ENCODE measurements at regions not wholly inside any gene's neighbourhood (a gene's known extent, or its start where the extent isn't known, plus 50 kb on each side); places are given as distances from the start of the nearest gene placed in this dataset.

GRCh38 chr7:68984306-68984705 is 614.0 kb upstream of the AUTS2 start:
- H3K36me3 ChIP-seq, result no peaks in the 10 kb centered on the region
- DNase-seq, result peak; percentile 12
- no peaks in the 10 kb centered on the region for H3K9me3 ChIP-seq
- H3K27me3 ChIP-seq, result no peaks in the 10 kb centered on the region
- H3K4me3 ChIP-seq, result no peak overlapping the region

- Histone ChIP-seq H3K36me3 (no peaks in the 10 kb centered on the region), H3K4me3 (no peak overlapping the region), H3K9me3 (no peaks in the 10 kb centered on the region), H3K27me3 (no peaks in the 10 kb centered on the region)
- no peak for DNase-seq
Measured at GRCh38 chr7:68994841-68995240, 603.4 kb upstream of the AUTS2 start.

DNA sequence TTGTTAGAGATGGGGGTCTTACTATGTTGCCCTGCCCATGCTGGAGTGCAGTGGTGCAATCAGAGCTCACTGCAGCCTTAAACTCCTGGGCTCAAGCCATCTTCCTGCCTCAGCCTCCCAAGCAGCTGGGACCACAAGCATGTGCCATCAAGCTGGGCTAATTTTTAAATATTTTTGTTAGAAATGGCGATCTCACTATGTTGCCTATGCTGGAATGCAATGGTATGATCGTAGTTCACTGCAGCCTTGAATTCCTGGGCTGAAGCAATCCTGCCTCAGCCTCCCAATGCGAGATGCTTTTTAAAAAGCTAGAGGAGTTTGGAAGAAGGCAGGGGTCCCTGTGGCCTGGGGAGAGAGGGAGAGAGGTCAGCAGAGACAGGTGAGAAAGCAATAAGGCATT is 600.1 kb upstream of the AUTS2 start:
- no peak overlapping the region for H3K4me3 ChIP-seq
- no peaks in the 10 kb centered on the region; the same call in 1 of the 2 replicates for H3K9me3 ChIP-seq
- H3K27me3 ChIP-seq, result no peaks in the 10 kb centered on the region
- DNase-seq, result no peak
- H3K36me3 ChIP-seq, result no peaks in the 10 kb centered on the region

- Histone ChIP-seq H3K27me3 (no peaks in the 10 kb centered on the region), H3K36me3 (no peaks in the 10 kb centered on the region), H3K4me3 (no peak overlapping the region), H3K9me3 (no peaks in the 10 kb centered on the region; the same call in 1 of the 2 replicates)
- DNase-seq, result no peak
Measured at GRCh38 chr7:69002416-69002815, 595.9 kb upstream of the AUTS2 start.

GRCh38 chr7:69012149-69012548 is 586.1 kb upstream of the AUTS2 start:
- no peaks in the 10 kb centered on the region for H3K9me3 ChIP-seq
- no peaks in the 10 kb centered on the region for H3K36me3 ChIP-seq
- DNase-seq, result no peak
- no peak overlapping the region for H3K4me3 ChIP-seq
- no peaks in the 10 kb centered on the region for H3K27me3 ChIP-seq

- Histone ChIP-seq H3K27me3 (no peaks in the 10 kb centered on the region), H3K9me3 (no peaks in the 10 kb centered on the region), H3K4me3 (no peak overlapping the region), H3K36me3 (no peaks in the 10 kb centered on the region)
- DNase-seq, result no peak
Measured at GRCh38 chr7:69017208-69017607, 581.1 kb upstream of the AUTS2 start.

DNA sequence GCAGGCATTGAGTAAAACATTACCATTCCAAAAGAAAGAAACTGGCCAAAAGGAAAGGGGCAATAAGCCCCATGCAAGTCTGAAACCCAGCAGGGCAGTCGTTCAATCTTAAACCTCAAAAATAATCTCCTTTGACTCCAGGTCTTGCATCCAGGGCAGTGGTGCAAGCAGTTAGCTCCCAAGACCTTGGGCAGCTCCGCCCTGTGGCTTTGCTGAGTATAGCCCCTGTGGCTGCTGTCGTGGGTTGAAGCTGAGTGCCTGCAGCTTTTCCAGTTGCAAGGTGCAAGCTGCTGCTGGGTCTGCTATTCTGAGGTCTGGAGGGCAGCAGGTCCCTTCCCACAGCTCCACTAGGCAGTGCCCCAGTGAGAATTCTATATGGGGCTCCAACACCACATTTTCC is 580.1 kb upstream of the AUTS2 start:
- no peak overlapping the region for H3K4me3 ChIP-seq
- no peak for DNase-seq

DNA sequence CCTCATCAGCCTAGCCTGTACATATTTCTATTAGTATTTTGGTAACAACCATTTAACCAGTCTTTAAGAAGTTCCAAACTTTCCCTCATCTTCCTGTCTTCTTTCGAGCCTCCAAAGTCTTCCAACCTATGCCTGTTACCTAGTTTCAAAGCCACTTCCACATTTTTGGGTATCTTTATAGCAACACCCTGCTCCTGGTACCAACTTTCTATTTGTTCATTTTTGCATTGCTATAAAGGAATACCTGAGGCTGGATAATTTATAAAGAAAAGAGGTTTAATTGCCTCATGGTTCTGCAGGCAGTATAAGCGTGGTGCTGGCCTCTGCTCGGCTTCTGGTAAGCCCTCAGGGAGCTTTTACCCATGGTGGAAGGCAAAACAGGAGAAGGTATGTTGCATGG is 578.8 kb upstream of the AUTS2 start:
- Histone ChIP-seq H3K27me3 (no peaks in the 10 kb centered on the region), H3K9me3 (no peaks in the 10 kb centered on the region), H3K4me3 (no peak overlapping the region), H3K36me3 (no peaks in the 10 kb centered on the region)
- no peak for DNase-seq

More for the DNA sequence above, 580.1 kb upstream of the AUTS2 start:
- Histone ChIP-seq H3K36me3 (no peaks in the 10 kb centered on the region), H3K27me3 (no peaks in the 10 kb centered on the region), H3K9me3 (no peaks in the 10 kb centered on the region)

DNA sequence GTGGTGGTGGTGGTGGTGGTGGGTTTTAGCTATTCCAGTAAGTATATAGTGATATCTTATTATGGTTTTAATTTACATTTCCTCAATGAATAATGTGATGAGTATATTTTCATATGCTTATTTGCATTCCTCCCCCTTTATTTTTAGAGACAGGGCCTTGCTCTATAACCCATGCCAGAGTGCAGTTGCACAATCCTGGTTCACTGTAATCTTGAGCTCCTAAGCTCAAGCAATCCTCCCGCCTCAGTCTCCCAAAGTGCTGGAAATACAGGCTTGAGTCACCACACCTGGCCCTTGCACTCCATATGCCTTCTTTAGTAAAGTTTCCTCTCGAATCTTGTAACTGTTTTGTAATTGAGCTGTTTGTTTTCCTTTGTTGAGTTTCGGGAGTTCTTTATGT is 577.7 kb upstream of the AUTS2 start:
- H3K9me3 ChIP-seq, result no peaks in the 10 kb centered on the region
- H3K27me3 ChIP-seq, result no peaks in the 10 kb centered on the region
- no peak overlapping the region for H3K4me3 ChIP-seq
- no peak for DNase-seq
- H3K36me3 ChIP-seq, result no peaks in the 10 kb centered on the region

DNA sequence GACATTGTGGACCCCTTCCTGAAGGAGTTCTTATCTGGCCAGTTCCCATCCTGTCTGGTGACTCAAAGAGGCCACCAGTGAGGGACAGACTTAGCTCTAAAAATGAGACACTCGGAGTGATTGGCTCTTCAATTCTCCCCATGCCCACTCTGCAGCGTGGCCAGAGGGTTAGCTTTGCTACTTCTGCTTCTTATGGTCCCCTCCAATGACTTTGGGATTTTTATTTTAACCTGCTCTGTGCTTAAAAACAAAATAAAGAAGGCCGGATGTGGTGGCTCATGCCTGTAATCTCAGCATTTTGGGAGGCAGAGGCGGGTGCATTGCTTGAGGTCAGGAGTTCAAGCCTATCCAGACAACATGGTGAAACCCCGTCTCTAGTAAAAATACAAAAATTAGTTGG is 573.0 kb upstream of the AUTS2 start:
- no peaks in the 10 kb centered on the region for H3K36me3 ChIP-seq
- H3K9me3 ChIP-seq, result no peaks in the 10 kb centered on the region
- H3K27me3 ChIP-seq, result no peaks in the 10 kb centered on the region
- no peak for DNase-seq
- H3K4me3 ChIP-seq, result no peak overlapping the region

GRCh38 chr7:69032848-69033247 is 565.4 kb upstream of the AUTS2 start:
- no peaks in the 10 kb centered on the region for H3K27me3 ChIP-seq

GRCh38 chr7:69035826-69036225 is 562.4 kb upstream of the AUTS2 start:
- no peaks in the 10 kb centered on the region for H3K36me3 ChIP-seq
- no peak for DNase-seq
- no peaks in the 10 kb centered on the region for H3K27me3 ChIP-seq
- no peak overlapping the region for H3K4me3 ChIP-seq
- H3K9me3 ChIP-seq, result no peaks in the 10 kb centered on the region

More at GRCh38 chr7:69032848-69033247, 565.4 kb upstream of the AUTS2 start:
- DNase-seq, result no peak
- H3K36me3 ChIP-seq, result no peaks in the 10 kb centered on the region
- H3K9me3 ChIP-seq, result no peaks in the 10 kb centered on the region
- H3K4me3 ChIP-seq, result no peak overlapping the region

GRCh38 chr7:69036301-69036700 is 562.0 kb upstream of the AUTS2 start:
- Histone ChIP-seq H3K4me3 (no peak overlapping the region), H3K36me3 (no peaks in the 10 kb centered on the region), H3K9me3 (no peaks in the 10 kb centered on the region), H3K27me3 (no peaks in the 10 kb centered on the region)
- DNase-seq, result no peak

DNA sequence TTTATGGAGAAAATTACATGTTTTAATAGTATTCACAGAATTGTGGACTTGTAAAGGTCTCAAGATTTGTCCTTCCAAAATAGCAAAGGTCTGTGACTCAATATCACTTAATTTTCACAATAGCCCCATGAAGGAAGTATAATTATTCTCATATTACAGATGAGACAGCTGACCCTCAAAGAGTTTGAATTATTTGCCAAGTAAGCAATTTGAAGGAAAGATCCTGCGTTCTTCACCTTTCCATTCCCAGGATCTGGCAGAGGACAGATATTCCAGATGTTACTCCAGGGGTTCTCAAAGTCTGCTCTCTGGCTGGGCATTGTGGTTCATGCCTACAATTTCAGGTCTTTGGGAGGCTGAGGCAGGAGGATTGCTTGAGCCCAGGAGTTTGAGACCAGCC is 559.4 kb upstream of the AUTS2 start:
- Histone ChIP-seq H3K9me3 (no peaks in the 10 kb centered on the region), H3K27me3 (no peaks in the 10 kb centered on the region), H3K4me3 (no peak overlapping the region), H3K36me3 (no peaks in the 10 kb centered on the region)
- no peak for DNase-seq

GRCh38 chr7:69042138-69042537 is 556.1 kb upstream of the AUTS2 start:
- Histone ChIP-seq H3K27me3 (no peaks in the 10 kb centered on the region), H3K4me3 (no peak overlapping the region), H3K36me3 (no peaks in the 10 kb centered on the region), H3K9me3 (no peaks in the 10 kb centered on the region)
- no peak for DNase-seq

DNA sequence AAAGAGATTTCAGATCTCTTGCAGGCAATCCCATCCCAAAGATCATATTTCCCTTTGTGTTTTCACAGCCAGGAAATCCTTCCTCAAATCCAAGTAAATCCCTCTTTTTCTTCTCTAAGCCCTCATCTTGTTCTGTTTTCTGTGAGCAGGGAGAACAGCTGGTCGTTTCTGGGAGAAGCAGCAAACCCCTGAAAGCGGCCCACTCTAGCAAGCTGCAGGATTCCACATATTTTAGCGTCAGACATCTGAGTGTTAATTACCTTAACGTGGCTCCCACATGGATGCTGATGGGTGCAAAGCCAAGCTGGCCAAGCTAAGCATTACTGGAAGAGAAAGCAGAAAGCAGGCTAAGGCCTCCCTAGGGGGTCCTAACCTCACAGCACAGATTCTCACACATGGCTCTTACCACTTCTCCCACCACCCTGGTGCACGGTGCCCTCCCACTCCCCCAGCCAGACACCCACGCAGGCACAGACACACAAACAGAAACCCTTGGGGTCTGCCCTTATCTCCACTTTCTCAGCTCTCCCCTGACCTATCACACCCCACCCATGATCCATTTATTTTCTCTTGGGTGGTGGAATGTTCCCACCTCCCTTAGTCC is 551.0 kb upstream of the AUTS2 start:
- Histone ChIP-seq H3K4me3 (no peak overlapping the region), H3K27me3 (no peaks in the 10 kb centered on the region), H3K9me3 (no peaks in the 10 kb centered on the region), H3K36me3 (no peaks in the 10 kb centered on the region)
- no peak for DNase-seq

- Histone ChIP-seq H3K27me3 (no peaks in the 10 kb centered on the region), H3K36me3 (no peaks in the 10 kb centered on the region), H3K4me3 (no peak overlapping the region), H3K9me3 (no peaks in the 10 kb centered on the region)
- DNase-seq, result peak; percentile 2
Measured at GRCh38 chr7:69049326-69049725, 548.9 kb upstream of the AUTS2 start.

DNA sequence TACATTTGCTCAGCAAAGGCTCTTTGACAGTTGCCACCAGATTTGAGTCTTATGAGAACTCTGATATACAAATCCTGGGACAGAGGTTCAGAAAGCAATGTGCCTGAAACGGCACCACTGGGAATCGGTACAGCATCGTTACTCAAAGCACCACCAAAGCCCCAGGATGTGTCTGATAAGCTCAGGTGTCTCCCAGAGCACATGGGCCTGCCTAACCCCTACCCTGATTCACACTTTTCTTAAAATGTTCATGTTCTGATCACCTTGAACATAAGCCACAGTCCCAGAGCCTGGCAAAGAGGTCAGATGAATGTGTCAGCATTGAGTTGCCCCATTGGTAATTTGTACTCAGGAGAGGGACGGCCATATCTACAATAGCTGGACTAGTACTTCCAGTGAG is 545.8 kb upstream of the AUTS2 start:
- Histone ChIP-seq H3K4me3 (no peak overlapping the region), H3K36me3 (no peaks in the 10 kb centered on the region), H3K9me3 (no peaks in the 10 kb centered on the region), H3K27me3 (no peaks in the 10 kb centered on the region)
- no peak for DNase-seq

DNA sequence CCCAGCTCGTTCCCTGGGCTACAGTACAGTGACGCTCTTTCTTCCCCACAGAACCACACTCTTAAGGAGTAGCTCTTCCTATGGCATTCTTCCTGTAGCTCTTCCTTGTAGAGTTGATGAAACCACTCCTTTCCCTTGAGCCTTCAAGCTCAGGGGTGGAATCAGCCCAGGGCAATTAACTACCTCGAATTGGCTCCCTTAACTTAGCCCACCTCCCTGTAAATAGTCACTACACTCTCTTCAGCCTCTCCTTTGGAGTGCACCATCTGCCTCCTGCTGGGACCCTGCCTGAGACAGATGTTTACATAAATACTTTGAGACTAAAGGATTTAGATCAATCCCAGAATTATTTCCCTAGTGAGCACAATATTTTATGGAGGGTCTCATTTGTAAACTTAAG is 537.8 kb upstream of the AUTS2 start:
- no peak overlapping the region for H3K4me3 ChIP-seq
- no peaks in the 10 kb centered on the region for H3K9me3 ChIP-seq
- H3K36me3 ChIP-seq, result no peaks in the 10 kb centered on the region
- H3K27me3 ChIP-seq, result no peaks in the 10 kb centered on the region
- DNase-seq, result no peak

Data from MG63 (cell line).